ENCODE measurements at regions not wholly inside any gene's neighbourhood (a gene's known extent, or its start where the extent isn't known, plus 50 kb on each side); places are given as distances from the start of the nearest gene placed in this dataset.
A peak's percentile ranks its signal among the peaks of the same experiment; 100 is the strongest.

GRCh38 chr2:10208736-10209135, 86.2 kb downstream of the RRM2 start:
- no peaks in the 10 kb centered on the region for H3K9me1 ChIP-seq (ENCODE audit: control insufficient read depth, insufficient read depth, low read length)
- no peaks in the 10 kb centered on the region for H3K27me3 ChIP-seq (ENCODE audit: control insufficient read depth in 2 of 2, insufficient read depth in 2 of 2, low read length in 2 of 2)
- no peaks in the 10 kb centered on the region; the same call in 1 of the 2 replicates for H4K20me1 ChIP-seq (replicated peaks; ENCODE audit: control insufficient read depth, insufficient read depth, low read length)
- H3K4me3 ChIP-seq: no peak overlapping the region
- DNase-seq (ENCODE audit: extremely low read depth in 1 of 4, low spot score in 3 of 4): no peak
- WGBS (ENCODE audit: insufficient coverage, low coverage, missing lambda C conversion rate): 56% methylated on average over 5 of the region's 5 CpGs
- CTCF ChIA-PET (ENCODE audit: low intra/inter-chr PET ratio): interaction anchor here (0.6 kb wide), 1 partner anchor 8 kb away, joined by 3 read pairs; no protein-coding TSS in a partner anchor
- no TSS peak for BruUV-seq (replicated peaks)
- no peak overlapping the region for H3K4me2 ChIP-seq (ENCODE audit: insufficient read depth, low read length)
- intact Hi-C loops (cut with micrococcal nuclease) (no loop called here), in situ Hi-C loops (cut with MboI) (no loop called here)
- POLR2A ChIA-PET: interaction anchor here (0.6 to 1.4 kb wide), 3 partner anchors 11 to 124 kb away, joined by 3 read pairs; no protein-coding TSS in a partner anchor
- H3K79me2 ChIP-seq (ENCODE audit: control insufficient read depth, insufficient read depth, low read length): no peaks in the 10 kb centered on the region
- H3K9me3 ChIP-seq (replicated peaks; ENCODE audit: control insufficient read depth, insufficient read depth, low read depth, low read length): no peaks in the 10 kb centered on the region
- no peaks in the 10 kb centered on the region for H3K4me1 ChIP-seq (replicated peaks in 1 of 2; ENCODE audit: control insufficient read depth in 2 of 2, insufficient read depth in 2 of 2, low read length in 2 of 2)
- no peak overlapping the region for H2AFZ ChIP-seq (ENCODE audit: low read depth, low read length)
- H3K36me3 ChIP-seq (ENCODE audit: control insufficient read depth, insufficient read depth, low read length): no peaks in the 10 kb centered on the region
- TF ChIP-seq POLR2G (IDR thresholded peaks at IDR 0.05; ENCODE audit: low read depth, low read length) (peak; percentile 36; the same call in 1 of the 2 replicates), ZNF507 (tag; conservative IDR thresholded peaks at IDR 0.05) (no peak)
- H3K27ac ChIP-seq (ENCODE audit: extremely low read depth, low read depth, low read length): no peak overlapping the region
- ATAC-seq: no peak
- no peak for FAIRE-seq
- no peak overlapping the region; a peak in 1 of 4 replicates for H3K9ac ChIP-seq (ENCODE audit: insufficient read depth in 1 of 2, low read depth in 2 of 2, low read length in 2 of 2)

DNA sequence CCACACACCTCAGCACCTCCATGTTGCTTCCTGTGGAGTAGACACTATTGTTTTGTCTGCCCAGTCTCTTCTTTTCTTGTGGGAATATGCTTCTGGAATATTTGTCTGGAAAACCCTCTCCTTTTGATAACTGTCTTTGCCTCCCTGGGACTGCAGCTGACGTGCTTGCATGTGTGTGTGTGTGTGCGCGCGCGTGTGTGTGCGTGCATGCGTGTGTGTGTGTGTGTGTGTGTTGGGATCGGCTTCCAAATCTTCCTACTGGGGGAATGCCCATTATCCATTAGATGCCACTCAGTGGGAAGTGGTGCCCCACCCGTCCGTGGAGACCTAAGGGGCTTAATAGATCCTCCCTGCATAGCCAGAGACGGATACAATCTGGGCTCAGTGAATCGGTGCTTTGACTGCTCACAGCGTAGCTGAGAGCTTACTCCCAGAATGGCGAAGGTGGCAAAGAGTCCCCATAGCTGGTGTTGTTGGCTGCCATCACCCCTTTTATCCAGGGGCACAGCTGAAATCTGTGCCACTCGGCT, 86.9 kb downstream of the RRM2 start:
- H3K4me1 ChIP-seq (replicated peaks in 1 of 2; ENCODE audit: control insufficient read depth in 2 of 2, insufficient read depth in 2 of 2, low read length in 2 of 2): peaks cover 0 to 4% of the 10 kb centered on the region in 2 experiments; a peak in 1 of 5 replicates
- no peak overlapping the region for H3K4me3 ChIP-seq
- BruUV-seq (replicated peaks): no TSS peak
- intact Hi-C loops (cut with micrococcal nuclease) (no loop called here), in situ Hi-C loops (cut with MboI) (no loop called here)
- DNase-seq (ENCODE audit: extremely low read depth in 1 of 4, low spot score in 3 of 4) (no peak), ATAC-seq (no peak), FAIRE-seq (no peak)
- no peak overlapping the region for H3K27ac ChIP-seq (ENCODE audit: extremely low read depth, low read depth, low read length)
- H3K9ac ChIP-seq (ENCODE audit: insufficient read depth in 1 of 2, low read depth in 2 of 2, low read length in 2 of 2): no peak overlapping the region
- H3K36me3 ChIP-seq (ENCODE audit: control insufficient read depth, insufficient read depth, low read length): no peaks in the 10 kb centered on the region
- ChIA-PET POLR2A (no interaction called here), CTCF (ENCODE audit: low intra/inter-chr PET ratio) (no interaction called here)
- 74% methylated on average over 15 of the region's 15 CpGs for WGBS (ENCODE audit: insufficient coverage, low coverage, missing lambda C conversion rate)
- no peaks in the 10 kb centered on the region for H3K79me2 ChIP-seq (ENCODE audit: control insufficient read depth, insufficient read depth, low read length)
- H3K9me3 ChIP-seq (replicated peaks; ENCODE audit: control insufficient read depth, insufficient read depth, low read depth, low read length): no peaks in the 10 kb centered on the region
- H2AFZ ChIP-seq (ENCODE audit: low read depth, low read length): no peak overlapping the region
- no peaks in the 10 kb centered on the region; the same call in 1 of the 2 replicates for H4K20me1 ChIP-seq (replicated peaks; ENCODE audit: control insufficient read depth, insufficient read depth, low read length)
- H3K9me1 ChIP-seq (ENCODE audit: control insufficient read depth, insufficient read depth, low read length): no peaks in the 10 kb centered on the region
- no peaks in the 10 kb centered on the region for H3K27me3 ChIP-seq (ENCODE audit: control insufficient read depth in 2 of 2, insufficient read depth in 2 of 2, low read length in 2 of 2)
- no peak overlapping the region for H3K4me2 ChIP-seq (ENCODE audit: insufficient read depth, low read length)
- TF ChIP-seq ZBTB40 (IDR thresholded peaks at IDR 0.05) (no peak), ZBTB40 (CRISPR knock-in tag; IDR thresholded peaks at IDR 0.05) (no peak), ZNF561 (CRISPR knock-in tag; conservative IDR thresholded peaks at IDR 0.05) (no peak), NCOA6 (IDR thresholded peaks at IDR 0.05) (no peak), TAF7 (tag; IDR thresholded peaks at IDR 0.05) (no peak), LCOR (CRISPR knock-in tag; IDR thresholded peaks at IDR 0.05) (no peak)

Data from K562 (cell line).